NCI-H2171 (cell line): ENCODE measurements at regions not wholly inside any gene's neighbourhood (a gene's known extent, or its start where the extent isn't known, plus 50 kb on each side); places are given as distances from the start of the nearest gene placed in this dataset.

Source experiments
- DNase-seq: peaks from one replicate; lab custom pipeline; 2025; lab: John Stamatoyannopoulos, UW

DNA sequence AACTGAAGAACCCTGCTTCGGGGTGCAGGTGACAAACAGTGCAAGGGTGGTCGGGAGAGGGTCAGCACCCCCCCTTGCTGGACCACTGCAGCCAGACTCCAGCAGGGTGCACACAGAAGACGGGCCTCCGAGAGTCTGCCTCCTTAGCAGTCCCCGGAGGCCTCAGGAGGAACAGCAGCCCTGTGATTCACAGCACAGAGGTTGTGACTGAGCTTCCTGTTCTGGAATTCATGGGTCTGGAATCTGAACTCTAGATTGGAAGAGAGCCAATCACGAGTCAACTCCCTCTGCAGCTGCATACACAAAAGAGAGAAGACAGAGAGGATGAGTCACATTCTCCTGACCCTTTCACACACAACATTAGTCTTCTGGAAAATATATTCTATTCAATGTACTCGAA is 249.0 kb upstream of the OPRM1 start:
- no peak for DNase-seq

DNA sequence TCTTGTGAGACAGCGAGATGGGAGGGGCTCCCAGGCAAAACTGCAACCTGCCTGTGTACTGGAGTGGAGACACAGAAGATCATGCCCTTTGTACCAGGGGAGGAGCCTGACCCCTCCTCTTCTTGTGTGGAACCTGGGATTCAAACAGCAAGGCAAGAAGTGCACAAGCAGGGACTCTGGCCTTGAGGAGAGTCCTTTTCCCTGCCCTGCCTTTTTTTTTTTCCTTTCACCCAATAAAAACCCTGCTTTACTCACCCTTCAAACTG is 251.8 kb upstream of the OPRM1 start:
- no peak for DNase-seq

DNA sequence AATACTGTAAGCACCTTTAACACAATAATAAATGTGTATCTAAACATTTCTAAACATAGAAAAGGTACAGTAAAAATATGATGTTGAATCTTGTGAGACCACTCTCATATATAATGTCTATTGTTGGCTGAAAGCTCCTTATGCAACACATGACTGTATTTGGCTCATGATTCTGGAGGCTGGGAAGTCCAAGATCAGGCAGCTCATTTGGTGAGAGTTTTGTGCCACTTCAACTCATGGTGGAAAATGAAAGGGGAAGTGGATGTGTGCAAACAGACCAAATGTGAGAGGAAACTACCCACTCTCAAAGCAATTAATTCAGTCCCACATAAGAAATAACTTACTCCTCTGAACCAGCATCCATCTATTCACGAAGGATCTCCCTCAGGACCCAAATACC is 257.7 kb upstream of the OPRM1 start:
- DNase-seq = no peak

DNA sequence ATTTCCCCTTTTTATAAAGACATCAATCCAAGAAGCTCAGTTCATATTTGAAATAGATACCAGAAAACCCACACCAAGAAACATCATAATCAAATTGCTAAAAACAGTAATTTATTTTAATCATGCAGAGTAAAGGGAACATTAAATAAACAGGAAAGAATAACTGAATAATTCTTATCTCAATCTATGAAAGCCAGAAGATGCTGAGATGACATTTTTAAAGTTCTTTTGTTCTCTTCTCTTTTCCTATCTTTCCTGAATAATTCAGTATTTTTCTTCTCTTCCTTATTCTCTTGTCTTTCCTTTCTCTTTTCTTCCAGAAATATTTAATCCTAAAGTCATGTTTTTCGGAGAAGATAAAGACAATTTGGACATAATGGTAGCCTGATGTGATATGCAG is 259.0 kb upstream of the OPRM1 start:
- DNase-seq = no peak

DNA sequence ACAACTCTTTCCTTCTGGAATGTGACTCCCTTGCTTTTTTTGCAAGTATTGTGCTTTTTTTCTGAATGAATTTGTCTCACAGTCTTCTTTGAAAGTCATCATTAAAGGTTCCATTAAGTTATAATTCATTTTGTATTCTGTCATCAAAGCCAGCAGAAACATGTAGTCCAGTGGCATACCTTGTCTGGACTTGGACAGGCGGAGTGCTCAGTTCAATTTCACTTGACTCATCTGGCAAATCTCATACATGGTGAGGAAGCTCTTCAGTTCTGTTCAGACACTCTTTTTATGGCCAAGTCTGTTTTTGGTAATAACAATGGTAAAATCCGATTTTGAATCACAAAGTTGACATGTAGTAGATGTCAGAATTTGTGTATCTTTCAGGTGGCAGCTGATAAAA is 260.8 kb upstream of the OPRM1 start:
- DNase-seq = no peak

- DNase-seq = no peak
Measured at GRCh38 chr6:153771577-153771976, 267.5 kb upstream of the OPRM1 start.

DNA sequence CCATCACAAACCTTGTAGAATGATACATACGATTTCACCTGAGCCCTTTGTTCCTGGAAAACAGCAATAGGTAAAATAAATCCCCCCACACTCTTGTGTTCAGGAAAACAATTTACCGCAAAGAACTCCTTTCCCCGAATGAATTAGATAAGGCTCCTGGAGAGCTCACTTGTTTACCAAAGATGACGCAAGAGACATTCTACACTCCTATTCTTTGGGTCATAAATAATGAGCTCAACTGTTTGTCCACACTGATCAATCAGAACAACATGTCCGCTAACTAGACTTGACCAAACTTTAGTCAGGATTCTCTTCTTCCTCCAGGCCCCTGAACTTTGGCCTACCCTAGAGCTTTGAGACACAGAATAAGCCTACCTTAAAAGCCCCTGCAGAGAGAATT is 271.9 kb upstream of the OPRM1 start:
- no peak for DNase-seq

- no peak for DNase-seq
Measured at GRCh38 chr6:153758516-153758915, 280.5 kb upstream of the OPRM1 start.

- no peak for DNase-seq
Measured at GRCh38 chr6:153735761-153736160, 303.3 kb upstream of the OPRM1 start.

- DNase-seq = no peak
Measured at GRCh38 chr6:153729189-153729588, 309.9 kb upstream of the OPRM1 start.

DNA sequence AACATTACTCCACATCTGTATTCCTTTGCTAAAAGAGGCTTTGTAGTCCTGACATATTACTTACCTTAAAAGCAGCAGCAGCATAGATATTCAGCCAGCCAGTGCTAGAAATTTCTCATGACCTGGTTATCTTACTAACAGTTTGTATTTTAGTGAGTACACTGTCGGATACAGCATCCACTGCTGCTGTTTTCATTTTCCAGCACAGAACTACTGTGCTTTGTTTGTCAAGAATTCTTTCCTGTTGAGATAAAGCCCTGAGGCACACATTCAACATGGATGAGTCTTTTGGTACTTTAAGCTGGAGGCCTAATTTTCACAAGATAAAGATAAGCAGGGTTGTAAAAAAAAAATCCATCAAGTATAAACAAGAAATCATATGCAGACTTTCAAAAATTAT is 311.2 kb upstream of the OPRM1 start:
- no peak for DNase-seq

DNA sequence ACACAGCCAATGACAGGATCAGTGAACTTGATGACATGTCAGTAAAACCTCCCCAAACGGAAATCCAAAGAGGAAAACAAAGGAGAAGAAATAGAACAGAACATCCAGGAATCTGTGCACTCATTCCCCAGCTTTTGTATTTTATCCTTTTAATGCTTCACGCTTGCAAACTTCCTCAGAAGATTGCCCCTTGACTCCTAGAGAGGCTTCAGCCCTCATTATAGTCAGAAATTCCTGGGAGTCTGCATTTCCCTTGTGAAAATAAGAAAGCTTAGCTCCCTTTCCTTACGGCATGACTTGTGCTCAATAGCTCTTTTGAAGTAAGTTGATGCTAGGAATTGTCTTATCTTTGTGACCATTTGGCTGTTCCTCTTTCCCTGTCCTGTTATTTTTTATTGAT is 313.6 kb upstream of the OPRM1 start:
- DNase-seq = no peak

GRCh38 chr6:153720732-153721131 is 318.3 kb upstream of the OPRM1 start:
- DNase-seq = no peak

GRCh38 chr6:153705429-153705828 is 333.6 kb upstream of the OPRM1 start:
- no peak for DNase-seq

- no peak for DNase-seq
Measured at GRCh38 chr6:153702671-153703070, 336.4 kb upstream of the OPRM1 start.

DNA sequence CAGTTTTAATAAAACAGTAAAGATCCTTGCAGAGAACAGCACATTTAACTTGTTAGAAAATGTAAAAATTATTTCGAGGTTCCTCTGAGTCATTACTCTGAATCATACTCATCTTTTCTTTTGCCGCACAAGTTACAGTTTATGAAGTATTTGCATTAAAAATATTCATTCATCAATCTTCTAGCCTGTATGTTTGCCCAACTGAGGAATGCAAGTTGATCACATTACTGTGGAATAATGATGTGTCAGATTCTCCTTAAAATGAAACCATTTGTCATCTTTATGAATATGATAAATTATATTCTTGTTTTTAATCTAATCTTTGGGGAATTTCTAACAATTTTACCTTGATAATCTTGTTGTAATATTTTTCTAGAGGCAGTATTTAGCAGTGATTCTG is 340.4 kb upstream of the OPRM1 start:
- no peak for DNase-seq

DNA sequence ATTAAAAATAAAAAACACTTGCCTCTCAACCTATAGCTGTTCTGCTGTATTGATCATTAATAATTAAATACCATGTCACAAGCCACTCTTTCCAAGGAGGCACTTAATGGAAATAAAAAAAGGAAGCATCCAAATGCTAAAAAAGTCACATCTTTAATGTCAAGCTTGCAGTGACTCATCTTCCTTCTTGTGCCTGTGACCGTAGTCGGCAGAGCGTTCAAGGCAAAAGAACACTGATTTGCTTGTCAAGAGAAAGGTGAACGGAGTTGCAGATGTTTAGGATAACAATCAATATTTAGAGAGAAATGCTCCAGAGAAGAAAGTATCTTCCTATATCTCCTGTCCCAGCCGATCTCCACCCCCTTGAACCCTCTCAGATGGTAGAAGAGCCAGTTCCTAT is 341.0 kb upstream of the OPRM1 start:
- DNase-seq = no peak

- DNase-seq = no peak
Measured at GRCh38 chr6:153677522-153677921, 361.5 kb upstream of the OPRM1 start.

- DNase-seq = no peak
Measured at GRCh38 chr6:153673750-153674149, 365.3 kb upstream of the OPRM1 start.

GRCh38 chr6:153673225-153673624 is 365.8 kb upstream of the OPRM1 start:
- DNase-seq = no peak

DNA sequence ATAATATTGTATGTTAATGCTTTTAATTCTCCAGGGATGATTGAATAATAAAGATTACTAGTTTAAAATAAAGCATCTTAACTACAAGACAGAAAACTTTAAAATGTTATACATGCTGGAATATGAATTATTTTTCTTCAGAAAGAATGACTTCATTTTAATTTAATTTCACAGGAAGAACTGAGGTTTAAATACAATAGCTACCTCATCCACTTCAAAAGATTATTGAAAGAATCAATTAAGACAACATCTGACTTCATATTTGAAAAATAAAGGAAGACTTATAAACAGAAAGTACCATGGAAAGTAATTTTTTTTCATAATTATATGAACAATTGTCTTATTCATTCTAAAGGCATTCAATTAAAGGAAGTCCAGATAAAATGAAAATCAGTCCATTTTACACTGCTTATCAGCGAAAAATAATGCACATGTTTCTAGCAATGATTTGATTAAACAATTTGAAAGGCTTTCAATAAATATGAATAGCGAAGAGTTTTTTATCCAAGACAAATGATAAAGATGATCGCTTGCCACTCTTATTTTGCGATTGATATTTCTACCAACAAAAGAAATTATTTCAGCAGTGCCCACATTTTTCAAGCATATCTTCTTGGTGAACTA is 368.5 kb upstream of the OPRM1 start:
- no peak for DNase-seq

DNA sequence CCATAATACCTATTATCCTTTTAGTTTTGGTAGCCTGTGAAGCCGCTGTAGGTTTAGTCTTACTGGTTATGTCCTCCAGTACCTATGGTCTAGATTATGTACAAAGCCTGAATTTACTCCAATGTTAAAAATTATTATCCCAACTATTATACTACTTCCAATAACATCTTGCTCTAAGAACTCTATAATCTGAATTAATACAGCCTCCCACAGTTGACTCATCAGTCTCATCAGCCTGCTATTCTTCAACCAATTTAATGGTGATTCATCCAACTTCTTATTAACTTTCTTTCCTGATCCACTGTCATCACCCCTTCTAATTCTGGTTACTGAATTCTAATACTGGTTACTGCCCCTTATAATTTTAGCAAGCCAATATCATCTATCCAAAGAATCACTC is 370.3 kb upstream of the OPRM1 start:
- no peak for DNase-seq

DNA sequence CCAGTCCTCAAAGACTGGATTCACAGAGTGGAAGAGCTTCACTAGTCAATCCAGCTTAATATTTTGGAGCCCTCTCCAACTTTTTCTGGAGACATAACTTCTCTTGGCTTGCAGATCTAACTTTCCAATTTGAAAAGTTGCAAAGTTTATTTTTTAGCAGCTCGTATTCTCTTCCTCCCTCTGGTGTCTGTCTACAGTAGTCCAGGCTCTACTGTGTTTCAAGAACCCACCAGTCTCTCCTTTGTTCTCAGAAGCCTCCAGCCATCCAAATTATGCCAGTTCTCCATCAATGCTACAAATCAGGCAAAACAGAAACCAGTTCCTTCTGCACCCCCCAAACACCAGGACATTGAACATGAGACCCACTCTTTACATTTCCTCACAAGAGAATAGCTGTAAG is 376.1 kb upstream of the OPRM1 start:
- DNase-seq = no peak

DNA sequence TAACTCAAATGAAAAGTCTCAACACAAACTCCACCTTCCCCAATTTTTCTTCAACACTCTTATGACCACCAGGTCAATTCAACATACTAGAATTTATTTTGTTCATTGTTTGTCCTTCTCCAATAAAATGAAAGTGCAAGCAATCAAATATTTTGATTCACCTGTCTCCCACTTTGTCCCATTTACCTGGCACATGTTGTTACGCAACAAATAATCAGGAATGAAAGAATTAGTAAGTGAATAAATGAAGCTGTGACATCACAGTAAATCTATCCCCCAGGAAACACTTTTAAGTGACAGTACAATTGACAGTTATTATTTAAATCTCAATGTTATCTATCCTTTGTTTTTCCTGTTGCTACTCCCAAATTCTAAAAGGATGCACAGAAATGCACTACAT is 393.7 kb upstream of the OPRM1 start:
- DNase-seq = no peak

- no peak for DNase-seq
Measured at GRCh38 chr6:153644000-153644399, 395.0 kb upstream of the OPRM1 start.
